ENCODE measurements at regions not wholly inside any gene's neighbourhood (a gene's known extent, or its start where the extent isn't known, plus 50 kb on each side); places are given as distances from the start of the nearest gene placed in this dataset.

GRCh38 chr2:71932780-71933466 is 214.7 kb downstream of the CYP26B1 start:
- peaks cover 2% of the 10 kb centered on the region for H3K9me3 Mint-ChIP-seq (ENCODE audit: unreplicated experiment)
- peaks cover 3% of the 10 kb centered on the region for H3K4me1 Mint-ChIP-seq (ENCODE audit: low read depth, unreplicated experiment)
- no peaks in the 10 kb centered on the region for H3K36me3 Mint-ChIP-seq (ENCODE audit: unreplicated experiment)
- H3K27me3 Mint-ChIP-seq (ENCODE audit: unreplicated experiment): no peaks in the 10 kb centered on the region
- no peak for DNase-seq
- no peak overlapping the region for H3K27ac Mint-ChIP-seq (ENCODE audit: unreplicated experiment)
- TF ChIP-seq CTCF (IDR thresholded peaks at IDR 0.05; ENCODE audit: partially characterized antibody, unreplicated experiment): no peak
- H3K4me3 Mint-ChIP-seq (ENCODE audit: unreplicated experiment): no peak overlapping the region

- H3K9me3 Mint-ChIP-seq (ENCODE audit: unreplicated experiment): peaks cover 2% of the 10 kb centered on the region
- no peak overlapping the region for H3K4me3 Mint-ChIP-seq (ENCODE audit: unreplicated experiment)
- H3K4me1 Mint-ChIP-seq (ENCODE audit: low read depth, unreplicated experiment): peaks cover 3% of the 10 kb centered on the region
- no peaks in the 10 kb centered on the region for H3K36me3 Mint-ChIP-seq (ENCODE audit: unreplicated experiment)
- H3K27me3 Mint-ChIP-seq (ENCODE audit: unreplicated experiment): no peaks in the 10 kb centered on the region
- DNase-seq: no peak
- TF ChIP-seq CTCF (IDR thresholded peaks at IDR 0.05; ENCODE audit: partially characterized antibody, unreplicated experiment): no peak
- H3K27ac Mint-ChIP-seq (ENCODE audit: unreplicated experiment): no peak overlapping the region
These were observed 215.5 kb downstream of the CYP26B1 start for GRCh38 chr2:71932037-71932779.

GRCh38 chr2:71930049-71930681 is 217.5 kb downstream of the CYP26B1 start:
- Mint-ChIP-seq H3K36me3 (ENCODE audit: unreplicated experiment) (no peaks in the 10 kb centered on the region), H3K4me1 (ENCODE audit: low read depth, unreplicated experiment) (peaks cover 6% of the 10 kb centered on the region), H3K27ac (ENCODE audit: unreplicated experiment) (no peak overlapping the region), H3K4me3 (ENCODE audit: unreplicated experiment) (no peak overlapping the region), H3K27me3 (ENCODE audit: unreplicated experiment) (no peaks in the 10 kb centered on the region), H3K9me3 (ENCODE audit: unreplicated experiment) (peaks cover 2% of the 10 kb centered on the region)
- no peak for TF ChIP-seq CTCF (IDR thresholded peaks at IDR 0.05; ENCODE audit: partially characterized antibody, unreplicated experiment)
- no peak for DNase-seq

- Mint-ChIP-seq H3K36me3 (ENCODE audit: unreplicated experiment) (peaks cover 4% of the 10 kb centered on the region), H3K4me3 (ENCODE audit: unreplicated experiment) (no peak overlapping the region), H3K27ac (ENCODE audit: unreplicated experiment) (no peak overlapping the region), H3K9me3 (ENCODE audit: unreplicated experiment) (peaks cover 2% of the 10 kb centered on the region), H3K27me3 (ENCODE audit: unreplicated experiment) (no peaks in the 10 kb centered on the region), H3K4me1 (ENCODE audit: low read depth, unreplicated experiment) (peaks cover 9% of the 10 kb centered on the region)
- no peak for DNase-seq
- no peak for TF ChIP-seq CTCF (IDR thresholded peaks at IDR 0.05; ENCODE audit: partially characterized antibody, unreplicated experiment)
These were observed 218.2 kb downstream of the CYP26B1 start for GRCh38 chr2:71929482-71929772.
